ENCODE measurements at regions not wholly inside any gene's neighbourhood (a gene's known extent, or its start where the extent isn't known, plus 50 kb on each side); places are given as distances from the start of the nearest gene placed in this dataset.

DNA sequence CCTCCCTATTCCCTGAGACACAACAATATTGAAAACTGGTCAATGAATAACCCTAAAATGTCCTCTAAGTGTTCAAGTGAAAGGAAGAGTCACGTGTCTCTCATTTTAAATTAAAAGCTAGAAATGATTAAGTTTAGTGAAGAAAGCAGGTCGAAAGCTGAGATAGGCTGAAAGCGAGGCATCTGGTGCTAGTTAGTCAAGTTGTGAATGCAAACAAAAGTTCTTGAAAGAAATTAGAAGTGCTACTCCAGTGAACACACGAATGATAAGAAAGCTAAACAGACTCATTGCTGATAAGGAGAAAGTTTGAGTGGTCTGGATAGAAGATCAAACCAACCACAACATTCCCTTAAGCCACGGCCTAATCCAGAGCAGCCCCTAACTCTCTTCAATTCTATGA, 99.4 kb upstream of the ZNF507 start:
- DNase-seq (ENCODE audit: extremely low spot score): no peak
- H3K4me1 ChIP-seq: no peaks in the 10 kb centered on the region
- peaks cover 0 to 20% (median 0%) of the 10 kb centered on the region in 4 donors for H3K27me3 ChIP-seq
- no peak overlapping the region for H3K4me3 ChIP-seq
- H3K27ac ChIP-seq (replicated peaks in 1 of 4): no peak overlapping the region
- intact Hi-C loops (cut with DNase I): no loop called here
- H3K36me3 ChIP-seq: no peaks in the 10 kb centered on the region
- 53% methylated on average over 5 of the region's 5 CpGs for whole genome bisulfite sequencing
- TF ChIP-seq POLR2A (IDR thresholded peaks at IDR 0.05; ENCODE audit: low read depth) (no peak), CTCF (IDR thresholded peaks at IDR 0.05) (no peak), EP300 (IDR thresholded peaks at IDR 0.05) (no peak), POLR2AphosphoS5 (IDR thresholded peaks at IDR 0.05) (no peak)
- H3K9me3 ChIP-seq: peaks cover 0 to 8% (median 3%) of the 10 kb centered on the region in 4 donors

DNA sequence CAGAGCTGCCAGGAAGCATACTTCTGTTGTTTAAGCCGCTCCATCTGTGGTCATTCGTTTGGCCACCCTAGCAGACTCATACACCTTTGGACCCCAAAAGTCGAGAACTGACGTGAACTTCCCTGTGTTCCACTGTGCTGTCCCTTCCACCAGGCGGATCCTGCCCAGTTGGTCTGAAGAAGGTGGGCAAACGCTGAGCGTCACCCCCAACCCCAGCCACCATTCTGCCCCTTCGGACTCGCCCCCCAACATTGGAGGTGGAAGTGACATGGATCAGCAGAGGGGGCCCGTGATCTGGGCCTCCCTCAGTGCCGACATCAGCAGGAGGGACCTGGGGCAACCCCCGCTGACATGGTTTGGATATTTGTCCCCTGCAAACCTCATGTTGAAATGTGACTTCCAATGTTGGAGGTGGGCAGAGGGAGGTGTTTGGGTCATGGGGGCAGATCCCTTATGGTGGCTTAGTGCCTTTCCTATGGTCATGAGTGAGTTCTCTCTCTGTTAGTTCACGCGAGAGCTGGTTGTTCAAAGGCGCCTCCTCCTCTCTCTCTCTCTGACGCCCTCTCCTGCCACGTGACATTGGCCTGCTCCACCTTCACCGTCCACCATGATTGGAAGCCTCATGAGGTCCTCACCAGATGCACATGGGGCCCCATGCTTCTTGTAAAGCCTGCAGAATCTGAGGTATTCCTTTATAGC, 93.6 kb upstream of the ZNF507 start:
- no peak for TF ChIP-seq EP300 (IDR thresholded peaks at IDR 0.05)
- TF ChIP-seq CTCF (IDR thresholded peaks at IDR 0.05): no peak
- TF ChIP-seq POLR2AphosphoS5 (IDR thresholded peaks at IDR 0.05): no peak
- TF ChIP-seq POLR2A (IDR thresholded peaks at IDR 0.05; ENCODE audit: low read depth): no peak
- intact Hi-C loops (cut with DNase I): no loop called here
- Histone ChIP-seq H3K4me1 (no peaks in the 10 kb centered on the region), H3K27ac (replicated peaks in 1 of 4) (no peak overlapping the region), H3K4me3 (no peak overlapping the region), H3K9me3 (peaks cover 0 to 6% (median 3%) of the 10 kb centered on the region in 4 donors), H3K36me3 (no peaks in the 10 kb centered on the region), H3K27me3 (peaks cover 0 to 23% (median 0%) of the 10 kb centered on the region in 4 donors)
- DNase-seq (ENCODE audit: extremely low spot score): no peak
- WGBS: 89% methylated on average over 15 of the region's 18 CpGs

- intact Hi-C loops (cut with DNase I): no loop called here
- peaks cover 0 to 17% (median 0%) of the 10 kb centered on the region in 4 donors for H3K27me3 ChIP-seq
- no peaks in the 10 kb centered on the region for H3K4me1 ChIP-seq
- no peak for DNase-seq (ENCODE audit: extremely low spot score)
- H3K9me3 ChIP-seq: peaks cover 0 to 1% (median under 1%) of the 10 kb centered on the region in 4 donors
- TF ChIP-seq POLR2A (IDR thresholded peaks at IDR 0.05; ENCODE audit: low read depth) (no peak), EP300 (IDR thresholded peaks at IDR 0.05) (no peak), CTCF (IDR thresholded peaks at IDR 0.05) (no peak), POLR2AphosphoS5 (IDR thresholded peaks at IDR 0.05) (no peak)
- no peak overlapping the region for H3K27ac ChIP-seq (replicated peaks in 1 of 4)
- H3K4me3 ChIP-seq: no peak overlapping the region
- no peaks in the 10 kb centered on the region for H3K36me3 ChIP-seq
- 87% methylated on average over 4 of the region's 11 CpGs for WGBS
These were observed 93.1 kb upstream of the ZNF507 start for GRCh38 chr19:32252333-32252669.

DNA sequence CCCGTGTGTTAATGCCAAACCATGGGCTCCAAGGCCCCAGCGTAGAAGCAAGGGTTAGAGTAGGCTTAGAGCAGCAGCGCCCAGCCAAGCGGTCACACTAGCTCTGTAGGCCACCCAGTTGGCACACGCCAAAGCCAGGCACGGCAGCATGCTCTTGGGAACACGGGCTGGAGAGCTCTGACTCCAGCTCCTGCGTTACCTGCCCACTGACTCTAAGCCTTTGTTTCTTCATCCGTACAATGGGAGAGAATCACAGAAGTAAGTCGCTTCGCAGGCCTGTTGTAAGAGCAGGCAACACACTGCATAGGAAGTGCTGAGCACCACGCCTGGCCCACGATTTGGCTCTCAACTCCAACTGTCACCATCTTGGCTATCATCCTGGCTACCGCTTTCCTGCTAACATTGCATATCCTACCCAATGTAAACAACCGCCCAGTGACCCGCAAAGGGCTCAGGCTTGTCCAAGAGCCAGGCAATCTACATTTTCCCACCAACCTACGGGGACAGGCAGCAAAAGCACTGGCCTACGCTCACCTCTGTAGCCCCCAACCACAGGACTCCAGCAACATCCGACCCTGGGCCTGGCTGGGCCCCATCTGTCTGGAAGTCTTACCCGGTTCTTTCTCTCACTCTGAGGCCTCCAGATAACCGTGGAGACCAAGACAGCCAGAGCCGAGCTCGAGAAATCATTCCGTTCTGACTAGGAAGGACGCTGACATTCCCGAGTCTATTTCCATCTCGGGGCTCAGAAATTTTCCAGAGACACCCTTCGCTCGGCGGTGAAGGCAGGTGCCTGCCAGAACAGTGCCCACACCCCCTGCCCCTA, 91.5 kb upstream of the ZNF507 start:
- 88% methylated on average over 30 of the region's 30 CpGs for WGBS
- Histone ChIP-seq H3K4me1 (no peaks in the 10 kb centered on the region), H3K36me3 (no peaks in the 10 kb centered on the region), H3K27ac (replicated peaks in 1 of 4) (no peak overlapping the region), H3K4me3 (no peak overlapping the region), H3K9me3 (no peaks in the 10 kb centered on the region), H3K27me3 (peaks cover 0 to 17% (median 0%) of the 10 kb centered on the region in 4 donors)
- DNase-seq (ENCODE audit: extremely low spot score): no peak
- intact Hi-C loops (cut with DNase I): no loop called here
- TF ChIP-seq CTCF (IDR thresholded peaks at IDR 0.05) (no peak), POLR2AphosphoS5 (IDR thresholded peaks at IDR 0.05) (no peak), EP300 (IDR thresholded peaks at IDR 0.05) (no peak), POLR2A (IDR thresholded peaks at IDR 0.05; ENCODE audit: low read depth) (no peak)

Measured in esophagus muscularis mucosa (tissue), 4 donors.